Brain microvascular endothelial cell (primary cell): ENCODE measurements at regions not wholly inside any gene's neighbourhood (a gene's known extent, or its start where the extent isn't known, plus 50 kb on each side); places are given as distances from the start of the nearest gene placed in this dataset.

Source experiments
- DNase-seq: peaks from one replicate; pipeline ENCODE4 v3.0.0-alpha.2; 2020
- H3K27ac ChIP-seq: fragments of 250-450 bp; sonication (Bioruptor Pico); 2 replicates; pipeline ENCODE4 v1.5.1; 2020; ENCODE audit warnings: mild to moderate bottlenecking, moderate library complexity
- H3K27me3 ChIP-seq: fragments of 250-450 bp; sonication (Bioruptor Pico); replicated peaks from 2 replicates; pipeline ENCODE4 v1.5.1; 2020; ENCODE audit warnings: mild to moderate bottlenecking
- H3K36me3 ChIP-seq: fragments of 250-450 bp; sonication (Bioruptor Pico); replicated peaks from 2 replicates; pipeline ENCODE4 v1.5.1; 2020; ENCODE audit warnings: mild to moderate bottlenecking
- H3K4me3 ChIP-seq: 2 replicates; pipeline ENCODE4 v1.5.1; 2011; ENCODE audit warnings: low read depth, mild to moderate bottlenecking, control low read depth, low read length, moderate library complexity
- CTCF ChIP-seq: IDR thresholded peaks from 2 replicates; pipeline ENCODE4 v1.5.1; 2011; ENCODE audit warnings: low read depth, mild to moderate bottlenecking, moderate library complexity, low read length, control low read depth, inconsistent platforms; ENCODE audit errors: missing control alignments
- in situ Hi-C: cut with HindIII; loops from 2 replicates; pipeline ENCODE4 v1.10.0; 2017; ENCODE audit warnings: low sequenced_read_pairs, low pct_ligation_motif_present

GRCh38 chr16:9568261-9568660 is 476.8 kb downstream of the HAPSTR1 start:
- DNase-seq = no peak
- Histone ChIP-seq H3K27ac (no peak overlapping the region), H3K4me3 (no peak overlapping the region), H3K36me3 (no peaks in the 10 kb centered on the region), H3K27me3 (no peaks in the 10 kb centered on the region)
- in situ Hi-C loops = no loop called here
- no peak for TF ChIP-seq CTCF

DNA sequence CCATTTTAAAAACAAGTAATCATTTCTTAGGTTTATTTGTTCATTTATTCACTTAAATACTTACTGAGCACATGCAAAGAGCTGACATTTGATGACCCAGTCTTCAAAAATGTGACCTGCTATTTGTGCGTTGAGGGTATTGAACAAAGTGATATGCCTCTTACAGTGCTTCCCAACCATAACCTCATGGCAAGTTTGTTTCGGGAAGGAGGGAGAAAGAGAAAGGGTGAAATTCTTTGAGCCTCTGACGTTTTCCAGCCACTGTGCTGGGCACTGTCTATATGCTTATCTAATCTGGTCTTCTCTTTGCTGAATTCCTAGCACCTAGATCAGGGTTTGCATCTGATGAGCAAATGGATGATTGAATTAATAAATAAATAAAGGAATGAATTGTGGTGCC is 479.1 kb downstream of the HAPSTR1 start:
- DNase-seq = no peak
- in situ Hi-C loops = no loop called here
- Histone ChIP-seq H3K36me3 (no peaks in the 10 kb centered on the region), H3K27ac (no peak overlapping the region), H3K27me3 (no peaks in the 10 kb centered on the region), H3K4me3 (no peak overlapping the region)
- TF ChIP-seq CTCF = no peak

GRCh38 chr16:9578459-9578858 is 487.0 kb downstream of the HAPSTR1 start:
- in situ Hi-C loops = no loop called here
- no peak for TF ChIP-seq CTCF

DNA sequence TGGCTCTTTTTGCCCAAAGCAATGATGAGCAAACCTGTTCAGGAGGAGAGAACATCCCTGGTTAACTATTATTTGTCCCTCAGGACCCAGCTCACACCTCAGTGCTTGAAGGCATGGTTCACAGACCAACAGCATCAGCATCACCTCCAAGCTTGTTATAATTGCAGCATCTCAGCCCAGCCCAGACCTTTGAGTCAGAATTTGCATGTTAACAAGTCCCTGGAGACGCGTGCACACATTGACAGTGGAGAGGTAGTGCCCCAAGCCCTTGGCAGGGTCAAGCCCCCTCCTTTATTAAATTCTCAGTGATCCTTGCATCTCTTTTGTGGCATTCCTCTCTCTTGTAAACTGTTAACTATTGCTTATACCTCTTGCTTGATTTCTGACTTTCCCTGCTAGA is 488.6 kb downstream of the HAPSTR1 start:
- no peaks in the 10 kb centered on the region for H3K27me3 ChIP-seq
- no peaks in the 10 kb centered on the region for H3K36me3 ChIP-seq
- no peak for DNase-seq
- H3K27ac ChIP-seq = no peak overlapping the region
- H3K4me3 ChIP-seq = no peak overlapping the region
- in situ Hi-C loops = no loop called here
- no peak for TF ChIP-seq CTCF

More at GRCh38 chr16:9578459-9578858, 487.0 kb downstream of the HAPSTR1 start:
- no peaks in the 10 kb centered on the region for H3K36me3 ChIP-seq
- H3K27ac ChIP-seq = no peak overlapping the region
- DNase-seq = no peak
- no peaks in the 10 kb centered on the region for H3K27me3 ChIP-seq
- H3K4me3 ChIP-seq = no peak overlapping the region

GRCh38 chr16:9593440-9593839 is 502.0 kb downstream of the HAPSTR1 start:
- H3K4me3 ChIP-seq = no peak overlapping the region
- DNase-seq = no peak
- no peaks in the 10 kb centered on the region for H3K36me3 ChIP-seq
- H3K27me3 ChIP-seq = no peaks in the 10 kb centered on the region
- in situ Hi-C loops = no loop called here
- no peak overlapping the region for H3K27ac ChIP-seq
- no peak for TF ChIP-seq CTCF

DNA sequence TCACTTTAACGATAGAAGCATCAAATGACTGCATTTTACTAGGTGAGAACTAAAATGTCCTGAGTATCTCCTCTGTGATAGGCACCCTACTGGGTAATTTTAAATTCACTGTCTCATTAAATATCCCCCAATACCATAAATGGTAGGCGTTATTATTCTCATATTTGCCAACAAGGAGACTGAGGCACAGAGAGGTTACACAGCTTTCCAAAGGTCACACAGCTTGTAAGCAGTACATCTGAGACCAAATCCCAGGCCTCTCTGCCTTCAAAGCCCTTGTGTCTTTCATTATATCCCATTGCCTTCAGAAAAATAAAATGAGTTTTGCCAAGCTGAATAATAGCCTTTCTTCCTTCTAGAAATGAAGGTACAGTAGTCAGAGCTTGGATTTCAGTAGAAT is 502.6 kb downstream of the HAPSTR1 start:
- Histone ChIP-seq H3K36me3 (no peaks in the 10 kb centered on the region), H3K27me3 (no peaks in the 10 kb centered on the region), H3K27ac (no peak overlapping the region), H3K4me3 (no peak overlapping the region)
- no peak for TF ChIP-seq CTCF
- DNase-seq = no peak
- in situ Hi-C loops = no loop called here
